ENCODE measurements at regions not wholly inside any gene's neighbourhood (a gene's known extent, or its start where the extent isn't known, plus 50 kb on each side); places are given as distances from the start of the nearest gene placed in this dataset.

GRCh38 chr10:23540401-23541030 lies 101.6 kb downstream of the OTUD1 start:
- Histone ChIP-seq H3K36me3 (ENCODE audit: control insufficient read depth in 2 of 2, insufficient read depth in 2 of 2, low read length in 1 of 2) (no peaks in the 10 kb centered on the region), H3K4me2 (ENCODE audit: control insufficient read depth, insufficient read depth) (no peak overlapping the region), H4K20me1 (ENCODE audit: control insufficient read depth, insufficient read depth) (no peaks in the 10 kb centered on the region), H2AFZ (ENCODE audit: control insufficient read depth, low read depth, low read length) (no peak overlapping the region), H3K27me3 (replicated peaks in 1 of 2; ENCODE audit: control insufficient read depth in 2 of 2, insufficient read depth in 2 of 2, low read length in 1 of 2) (no peaks in the 10 kb centered on the region; a peak in 1 of 4 replicates), H3K4me1 (ENCODE audit: control insufficient read depth, insufficient read depth, low read length) (no peaks in the 10 kb centered on the region), H3K79me2 (ENCODE audit: control insufficient read depth, insufficient read depth, low read length) (no peaks in the 10 kb centered on the region), H3K27ac (ENCODE audit: control insufficient read depth, insufficient read depth) (no peak overlapping the region), H3K9me3 (replicated peaks; ENCODE audit: control insufficient read depth, insufficient read depth, low read length) (no peaks in the 10 kb centered on the region), H3K4me3 (no peak overlapping the region), H3K9ac (ENCODE audit: control insufficient read depth, insufficient read depth, low read length) (no peak overlapping the region)
- ChIA-PET CTCF (interaction anchor here (1.5 kb wide), 2 partner anchors 12 to 382 kb away, joined by 3 to 4 read pairs; no protein-coding TSS in a partner anchor), POLR2A (no interaction called here), SMC1A (ENCODE audit: uncharacterized antibody, unreplicated experiment) (interaction anchor here (1.3 kb wide), 1 partner anchor 11 kb away, joined by 3 read pairs; no protein-coding TSS in a partner anchor), RAD21 (ENCODE audit: unreplicated experiment) (no interaction called here)
- ATAC-seq (no peak), DNase-seq (ENCODE audit: low read depth, low spot score) (no peak), FAIRE-seq (no peak)
- no TSS peak for BruUV-seq (replicated peaks)
- intact Hi-C loops (cut with micrococcal nuclease; ENCODE audit: unreplicated experiment), result no loop called here
- no peak for TF ChIP-seq LARP7 (IDR thresholded peaks at IDR 0.05)
- TF ChIP-seq CREM (IDR thresholded peaks at IDR 0.05; ENCODE audit: low read depth), result no peak
- TF ChIP-seq JUNB (IDR thresholded peaks at IDR 0.05), result no peak
- no peak for TF ChIP-seq ZNF687 (IDR thresholded peaks at IDR 0.05)
- in situ Hi-C loops (cut with MboI), result no loop called here
- WGBS (ENCODE audit: insufficient coverage, insufficient replicate concordance, low lambda C conversion rate, missing lambda C conversion rate), result 0% methylated on average over 2 of the region's 2 CpGs

Data from GM12878 (cell line).